IPS DF 6.9 (cell line): ENCODE measurements at regions not wholly inside any gene's neighbourhood (a gene's known extent, or its start where the extent isn't known, plus 50 kb on each side); places are given as distances from the start of the nearest gene placed in this dataset.
"Not testable (repeated sequence)": the region's sequence is repeated elsewhere in the genome, so short reads cannot be mapped to it uniquely, and the experiment has no call there.

Experiments used
- DNase-seq: peaks from one replicate; pipeline ENCODE4 v3.0.0-alpha.2; 2013; ENCODE audit warnings: low read depth, low spot score
- H3K27ac ChIP-seq: one replicate; pipeline ENCODE4 v1.5.1; 2013; ENCODE audit warnings: low read length, control low read depth
- H3K27me3 ChIP-seq: 2 replicates; pipeline ENCODE4 v1.6.1; 2013; ENCODE audit warnings: mild to moderate bottlenecking, low read length; ENCODE audit not compliant: control insufficient read depth, insufficient read depth
- H3K36me3 ChIP-seq: 2 replicates; pipeline ENCODE4 v1.6.1; 2013; ENCODE audit warnings: low read length; ENCODE audit not compliant: control insufficient read depth, insufficient read depth
- H3K4me1 ChIP-seq: 2 replicates; pipeline ENCODE4 v1.6.1; 2013; ENCODE audit warnings: low read length; ENCODE audit not compliant: control insufficient read depth, insufficient read depth
- H3K4me3 ChIP-seq: 2 replicates; pipeline ENCODE4 v1.5.1; 2013; ENCODE audit warnings: mild to moderate bottlenecking, low read length
- H3K9me3 ChIP-seq: 2 replicates; pipeline ENCODE4 v1.6.1; 2013; ENCODE audit warnings: low read length, inconsistent platforms; ENCODE audit not compliant: control insufficient read depth, insufficient read depth
- WGBS: extraction: QIAGEN DNeasy Blood & Tissue Kit; methylation state at CpG from one replicate; pipeline ENCODE4 v1.1.7; 2013; ENCODE audit warnings: mixed read lengths, missing lambda C conversion rate; ENCODE audit not compliant: insufficient read length, insufficient coverage; 5-methylcytosine and 5-hydroxymethylcytosine counted together

DNA sequence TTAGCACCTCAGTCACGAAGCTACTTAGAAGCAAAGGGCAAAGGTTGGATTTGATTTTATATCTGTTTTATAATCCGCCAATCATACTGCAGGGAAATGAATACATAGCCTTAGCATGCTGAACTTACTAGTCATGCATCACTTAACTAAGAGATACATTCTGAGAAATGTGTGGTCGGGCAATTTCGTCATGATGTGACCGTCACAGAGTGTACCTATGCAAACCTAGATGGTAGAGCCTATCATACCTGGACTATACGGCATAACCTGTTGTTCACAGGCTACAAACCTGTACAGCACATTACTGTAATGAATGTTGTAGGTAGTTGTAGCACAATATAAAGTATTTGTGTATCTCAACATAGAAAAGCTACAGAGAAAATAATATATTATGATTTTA, 345.2 kb upstream of the RGS17 start:
- no peaks in the 10 kb centered on the region for H3K36me3 ChIP-seq
- no peak for DNase-seq
- H3K9me3 ChIP-seq = no peaks in the 10 kb centered on the region
- no peak overlapping the region for H3K27ac ChIP-seq
- H3K4me3 ChIP-seq = no peak overlapping the region
- no peaks in the 10 kb centered on the region for H3K27me3 ChIP-seq
- H3K4me1 ChIP-seq = no peaks in the 10 kb centered on the region
- no CpG with 5 or more reads among the region's 6 CpGs for WGBS

DNA sequence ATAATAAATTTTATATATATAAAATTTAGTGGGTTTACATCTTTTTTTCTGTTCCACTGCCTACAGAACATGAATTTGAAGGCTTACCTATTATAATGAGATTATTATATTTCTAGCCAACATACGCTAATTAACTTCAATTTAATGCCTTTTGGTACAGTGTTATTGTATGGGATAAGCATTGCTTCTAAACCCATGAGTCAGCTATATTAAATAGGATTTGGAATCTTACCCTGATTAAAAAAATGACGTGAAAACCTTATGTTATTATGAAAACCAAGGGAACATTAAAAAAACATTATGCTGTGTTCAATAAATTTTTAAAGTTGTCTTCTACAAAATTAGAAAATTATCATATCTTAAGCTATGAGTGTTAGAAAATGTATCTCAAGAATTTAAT, 334.0 kb upstream of the RGS17 start:
- WGBS = no CpG with 5 or more reads among the region's 2 CpGs
- H3K4me1 ChIP-seq = no peaks in the 10 kb centered on the region
- DNase-seq = no peak
- no peaks in the 10 kb centered on the region for H3K36me3 ChIP-seq
- H3K27me3 ChIP-seq = no peaks in the 10 kb centered on the region
- no peak overlapping the region for H3K27ac ChIP-seq
- H3K9me3 ChIP-seq = no peaks in the 10 kb centered on the region
- H3K4me3 ChIP-seq = no peak overlapping the region

DNA sequence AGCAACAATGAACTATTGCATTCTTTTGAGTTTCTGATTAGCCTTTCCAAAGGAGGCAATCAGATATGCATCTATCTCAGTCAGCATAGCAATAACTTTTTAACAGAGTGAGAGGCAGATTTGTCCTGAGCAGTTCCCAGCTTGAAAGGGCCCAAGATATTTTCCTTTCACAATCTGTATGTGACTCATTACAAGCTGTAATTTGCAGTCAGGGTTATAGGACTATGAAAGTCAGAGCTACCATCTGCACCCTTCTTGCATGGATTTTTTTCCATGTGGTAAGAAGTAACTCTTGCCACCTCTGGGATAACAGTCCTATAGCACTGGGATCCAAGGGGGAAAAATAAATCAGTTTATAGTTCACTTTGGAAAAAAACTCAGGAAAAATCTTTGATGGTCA, 318.2 kb upstream of the RGS17 start:
- H3K4me3 ChIP-seq = no peak overlapping the region

DNA sequence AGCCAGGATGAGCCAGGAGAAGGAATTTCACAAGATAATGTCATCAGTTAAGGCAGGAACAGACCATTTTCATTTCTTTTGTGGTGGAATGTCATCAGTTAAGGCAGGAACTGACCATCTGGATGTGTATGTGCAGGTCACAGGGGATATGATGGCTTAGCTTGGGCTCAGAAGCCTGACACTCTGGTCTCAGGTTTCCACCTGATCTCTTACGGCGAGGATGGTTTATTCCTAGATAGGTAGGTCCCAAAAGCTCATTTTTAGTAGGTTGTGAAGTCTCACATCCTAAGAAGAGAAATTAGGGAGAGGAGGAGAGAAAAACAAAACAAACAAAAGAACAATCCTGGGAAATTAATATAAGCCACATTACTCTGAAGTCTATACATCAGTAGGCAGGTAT, 311.7 kb upstream of the RGS17 start:
- no CpG with 5 or more reads among the region's 2 CpGs for WGBS
- H3K4me1 ChIP-seq, DNase-seq, H3K27me3 ChIP-seq, H3K36me3 ChIP-seq, H3K9me3 ChIP-seq, H3K27ac ChIP-seq, H3K4me3 ChIP-seq: not testable (repeated sequence)

More for the DNA sequence above, 318.2 kb upstream of the RGS17 start:
- Histone ChIP-seq H3K27ac (no peak overlapping the region), H3K4me1 (no peaks in the 10 kb centered on the region), H3K27me3 (no peaks in the 10 kb centered on the region), H3K36me3 (no peaks in the 10 kb centered on the region), H3K9me3 (no peaks in the 10 kb centered on the region)
- DNase-seq = no peak

DNA sequence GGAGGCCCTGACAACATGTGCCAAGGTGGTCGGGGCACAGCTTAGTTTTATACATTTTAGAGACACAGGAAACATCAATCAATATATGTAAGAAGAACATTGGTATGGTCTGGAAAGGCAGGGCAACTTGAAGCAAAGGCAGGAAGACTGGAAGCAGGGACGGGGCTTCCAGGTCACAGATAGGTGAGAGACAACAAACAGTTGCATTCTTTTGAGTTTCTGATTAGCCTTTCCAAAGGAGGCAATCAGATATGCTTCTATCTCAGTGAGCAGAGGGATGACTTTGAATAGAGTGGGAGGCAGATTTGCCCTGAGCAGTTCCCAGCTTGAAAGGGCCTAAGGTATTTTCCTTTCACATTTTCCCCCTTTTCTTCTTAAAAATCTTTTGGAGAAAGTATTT, 311.0 kb upstream of the RGS17 start:
- Histone ChIP-seq H3K4me1 (peaks cover 1% of the 10 kb centered on the region; the same call in 1 of the 2 replicates), H3K27me3 (no peaks in the 10 kb centered on the region), H3K4me3 (no peak overlapping the region), H3K36me3 (no peaks in the 10 kb centered on the region), H3K9me3 (no peaks in the 10 kb centered on the region), H3K27ac (no peak overlapping the region)
- no CpG with 5 or more reads among the region's 2 CpGs for WGBS
- no peak for DNase-seq

DNA sequence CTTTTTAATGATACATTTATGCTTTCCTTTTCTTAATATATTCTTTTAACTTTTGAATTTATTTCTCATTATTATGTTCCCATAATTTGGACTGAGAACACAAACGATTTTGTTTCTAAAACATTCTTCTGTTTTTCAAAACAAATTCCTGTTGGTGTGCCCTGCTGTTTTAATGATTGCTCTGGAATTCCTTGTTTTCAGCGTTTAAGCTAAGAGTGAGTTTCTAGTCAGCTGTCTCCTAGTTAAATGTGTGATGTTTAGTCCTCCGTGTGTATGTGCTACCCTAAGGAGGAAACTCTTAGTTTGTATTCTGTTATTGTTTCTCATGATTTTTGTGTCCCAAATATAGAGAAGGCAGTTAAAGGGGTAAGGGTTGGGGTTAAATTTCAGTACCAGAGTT, 306.1 kb upstream of the RGS17 start:
- no peak for DNase-seq
- H3K27me3 ChIP-seq = no peaks in the 10 kb centered on the region
- peaks cover 2% of the 10 kb centered on the region; the same call in 1 of the 2 replicates for H3K4me1 ChIP-seq
- no peak overlapping the region for H3K4me3 ChIP-seq
- no CpG with 5 or more reads among the region's 3 CpGs for WGBS
- no peaks in the 10 kb centered on the region for H3K36me3 ChIP-seq
- no peak overlapping the region for H3K27ac ChIP-seq
- no peaks in the 10 kb centered on the region for H3K9me3 ChIP-seq

DNA sequence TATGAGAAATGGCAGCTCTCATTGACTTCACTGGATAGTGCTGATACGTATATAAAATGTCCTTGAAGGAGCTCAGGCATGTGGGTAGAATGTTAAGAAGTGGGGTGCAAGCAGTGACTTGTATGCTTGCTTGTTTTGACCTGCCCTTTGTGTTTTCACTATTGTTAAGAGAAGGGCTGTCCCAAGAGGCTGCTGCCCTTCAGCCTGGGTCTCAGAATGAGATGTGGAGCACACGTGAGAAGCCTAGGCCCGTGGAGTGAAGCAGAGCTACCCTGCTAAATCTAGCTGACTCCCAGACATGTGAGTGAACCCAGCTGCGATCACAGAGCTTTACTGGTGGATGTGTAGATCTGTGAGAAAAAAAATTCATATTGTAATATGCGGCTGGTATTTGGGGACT, 305.3 kb upstream of the RGS17 start:
- Histone ChIP-seq H3K27me3 (no peaks in the 10 kb centered on the region), H3K4me3 (no peak overlapping the region), H3K36me3 (no peaks in the 10 kb centered on the region), H3K9me3 (no peaks in the 10 kb centered on the region), H3K4me1 (peaks cover 2% of the 10 kb centered on the region; the same call in 1 of the 2 replicates), H3K27ac (no peak overlapping the region)
- WGBS = no CpG with 5 or more reads among the region's 5 CpGs
- DNase-seq = no peak

DNA sequence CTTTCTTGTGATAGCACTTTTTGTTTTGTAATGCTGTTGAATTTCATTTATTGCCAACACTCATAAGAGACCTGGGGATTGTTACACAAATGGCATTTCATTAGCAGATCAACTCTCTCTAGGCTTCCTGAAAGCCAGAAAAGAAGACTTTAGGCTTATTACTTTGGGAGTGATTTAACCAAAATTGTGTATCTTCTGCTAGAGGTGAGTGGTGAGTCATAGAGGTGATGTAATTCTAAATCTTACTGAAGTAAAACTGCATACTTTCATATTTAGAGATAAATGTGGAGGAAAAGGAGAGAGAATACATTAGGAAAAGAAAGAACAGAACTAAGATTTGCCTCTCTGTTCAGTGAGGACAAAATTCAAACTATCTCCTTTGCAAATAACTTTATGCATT, 304.7 kb upstream of the RGS17 start:
- Histone ChIP-seq H3K36me3 (no peaks in the 10 kb centered on the region), H3K9me3 (no peaks in the 10 kb centered on the region), H3K4me1 (peaks cover 2% of the 10 kb centered on the region; the same call in 1 of the 2 replicates), H3K27ac (no peak overlapping the region), H3K4me3 (no peak overlapping the region), H3K27me3 (no peaks in the 10 kb centered on the region)
- no peak for DNase-seq

DNA sequence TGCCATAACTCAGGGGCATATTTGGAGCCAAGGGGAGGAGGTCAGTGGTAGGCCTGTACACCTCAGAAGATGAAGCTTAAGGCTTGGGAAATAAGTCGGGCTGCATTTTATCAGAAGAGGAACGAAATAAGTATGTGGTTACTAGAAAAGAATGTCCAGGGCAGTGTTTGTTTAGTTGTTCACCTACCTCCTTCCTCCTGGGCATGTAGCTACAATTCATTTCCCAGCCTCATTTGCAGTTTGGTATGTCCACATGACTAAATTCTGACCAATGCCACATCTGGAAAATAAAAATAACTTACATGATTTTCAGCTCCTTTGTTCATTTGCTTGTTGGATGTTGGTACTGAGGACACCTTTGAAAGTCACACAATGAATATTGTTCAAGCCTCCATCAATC, 294.5 kb upstream of the RGS17 start:
- Histone ChIP-seq H3K36me3 (no peaks in the 10 kb centered on the region), H3K27me3 (no peaks in the 10 kb centered on the region), H3K27ac (no peak overlapping the region), H3K9me3 (no peaks in the 10 kb centered on the region), H3K4me1 (no peaks in the 10 kb centered on the region), H3K4me3 (no peak overlapping the region)
- WGBS = no CpG with 5 or more reads among the region's 2 CpGs
- DNase-seq = no peak

DNA sequence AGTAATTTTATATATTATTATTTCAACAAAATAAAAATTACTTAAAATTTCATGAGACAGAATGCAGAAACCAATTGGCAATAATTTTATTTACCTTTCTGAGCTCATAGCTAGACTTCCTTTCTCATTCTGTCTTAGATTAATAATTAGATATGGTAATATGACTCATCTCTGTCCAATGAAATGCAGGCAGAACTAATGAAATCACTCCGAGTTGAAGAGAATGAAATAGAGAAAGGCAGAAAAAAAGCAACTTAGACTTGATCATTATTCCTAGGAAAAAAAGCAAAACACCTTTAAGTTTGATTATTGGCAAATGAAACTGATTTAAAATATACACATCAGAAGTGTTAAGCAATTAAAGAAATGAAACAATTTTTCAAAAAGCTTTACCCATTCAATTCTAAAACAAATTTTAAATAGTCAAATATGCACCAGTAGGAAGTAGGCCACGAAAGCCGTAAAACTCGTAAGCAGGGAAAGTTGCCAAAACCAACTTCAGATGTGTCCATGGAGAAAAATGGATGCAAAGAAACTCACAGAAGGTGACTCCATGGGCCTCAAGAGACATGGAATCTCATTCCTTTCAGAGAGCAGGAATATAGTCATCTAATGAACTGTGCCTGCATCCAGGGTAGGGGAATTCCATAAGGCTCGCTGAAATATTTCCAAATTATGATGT, 293.8 kb upstream of the RGS17 start:
- no peaks in the 10 kb centered on the region for H3K27me3 ChIP-seq
- H3K9me3 ChIP-seq = no peaks in the 10 kb centered on the region
- H3K4me3 ChIP-seq = no peak overlapping the region
- no peak overlapping the region for H3K27ac ChIP-seq
- H3K36me3 ChIP-seq = no peaks in the 10 kb centered on the region
- no peaks in the 10 kb centered on the region for H3K4me1 ChIP-seq
- DNase-seq = no peak
- no CpG with 5 or more reads among the region's 5 CpGs for WGBS

DNA sequence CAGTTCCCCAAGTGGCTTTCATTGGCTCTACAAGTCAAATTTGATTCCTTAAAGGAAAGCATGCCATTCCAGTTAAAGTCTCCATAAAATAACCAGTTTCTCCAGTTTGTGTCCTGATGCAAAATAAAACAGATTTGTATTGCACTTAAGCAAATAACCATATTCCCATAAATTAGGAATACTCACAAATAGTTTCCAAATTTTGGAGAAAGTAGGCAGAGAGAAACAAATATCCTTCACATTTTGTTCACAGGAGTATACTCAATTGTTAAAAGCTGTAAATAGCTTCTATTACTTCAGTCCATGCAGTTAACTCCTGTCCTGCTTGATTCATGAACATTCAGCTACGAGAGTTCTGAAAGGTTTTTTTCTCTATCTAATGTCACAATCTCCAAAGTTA, 281.4 kb upstream of the RGS17 start:
- no peaks in the 10 kb centered on the region for H3K36me3 ChIP-seq
- WGBS = no CpG with 5 or more reads among the region's 1 CpG
- H3K4me3 ChIP-seq = no peak overlapping the region
- no peaks in the 10 kb centered on the region for H3K27me3 ChIP-seq
- no peaks in the 10 kb centered on the region for H3K4me1 ChIP-seq
- H3K27ac ChIP-seq = no peak overlapping the region
- H3K9me3 ChIP-seq = no peaks in the 10 kb centered on the region
- DNase-seq = no peak
